ENCODE measurements at regions not wholly inside any gene's neighbourhood (a gene's known extent, or its start where the extent isn't known, plus 50 kb on each side); places are given as distances from the start of the nearest gene placed in this dataset.

GRCh38 chr9:129504404-129504803 is 116.5 kb downstream of the C9orf50 start:
- no peak for DNase-seq

- DNase-seq: no peak
Observed at GRCh38 chr9:129501771-129502319, 119.1 kb downstream of the C9orf50 start.

- no peak for DNase-seq
Observed at GRCh38 chr9:129500863-129501770, 119.8 kb downstream of the C9orf50 start.

GRCh38 chr9:129500161-129500862 is 120.6 kb downstream of the C9orf50 start:
- DNase-seq: peak; percentile 70

- no peak for DNase-seq
Observed at GRCh38 chr9:129498451-129499384, 122.2 kb downstream of the C9orf50 start.

- DNase-seq: no peak
Observed at GRCh38 chr9:129497813-129498450, 123.0 kb downstream of the C9orf50 start.

- DNase-seq: no peak
Observed at GRCh38 chr9:129497005-129497812, 123.7 kb downstream of the C9orf50 start.

GRCh38 chr9:129496473-129497004 is 124.4 kb downstream of the C9orf50 start:
- peak; percentile 80 for DNase-seq

GRCh38 chr9:129495620-129496472 is 125.1 kb downstream of the C9orf50 start:
- DNase-seq: peak; percentile 78

GRCh38 chr9:129494113-129494789 is 126.7 kb downstream of the C9orf50 start:
- DNase-seq: no peak

GRCh38 chr9:129493706-129494047 is 127.2 kb downstream of the C9orf50 start:
- DNase-seq: no peak

GRCh38 chr9:129493002-129493705 is 127.7 kb downstream of the C9orf50 start:
- no peak for DNase-seq

GRCh38 chr9:129491487-129491855 is 129.4 kb downstream of the C9orf50 start:
- DNase-seq: no peak

GRCh38 chr9:129490583-129491486 is 130.1 kb downstream of the C9orf50 start:
- DNase-seq: no peak

- DNase-seq: no peak
Observed at GRCh38 chr9:129489838-129490582, 130.9 kb downstream of the C9orf50 start.

GRCh38 chr9:129487658-129488483 is 133.0 kb downstream of the C9orf50 start:
- DNase-seq: no peak

Measured in NCI-H2227 treated with DMSO at 0.1 percent for 48 hours (cell line).